ENCODE measurements at regions not wholly inside any gene's neighbourhood (a gene's known extent, or its start where the extent isn't known, plus 50 kb on each side); places are given as distances from the start of the nearest gene placed in this dataset.

DNA sequence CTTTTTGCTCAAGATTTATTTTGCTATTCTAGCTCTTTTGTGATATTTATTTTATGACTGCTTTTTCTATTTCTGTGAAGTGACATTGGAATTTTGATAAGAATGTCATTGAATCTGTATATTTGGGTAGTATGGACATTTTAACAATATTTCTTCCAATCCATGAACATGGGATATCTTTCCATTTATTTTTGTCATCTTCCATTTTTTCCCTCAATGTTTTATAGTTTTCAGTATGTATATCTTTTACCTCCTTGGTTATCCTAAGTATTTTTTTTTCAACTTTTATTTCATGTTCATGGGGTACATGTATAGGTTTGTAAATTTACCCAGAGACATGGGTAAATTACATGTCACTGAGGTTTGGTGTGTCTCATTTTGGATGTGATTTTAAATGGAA lies 74.1 kb upstream of the PREP start (continued):
- TF ChIP-seq, protein P1, sequence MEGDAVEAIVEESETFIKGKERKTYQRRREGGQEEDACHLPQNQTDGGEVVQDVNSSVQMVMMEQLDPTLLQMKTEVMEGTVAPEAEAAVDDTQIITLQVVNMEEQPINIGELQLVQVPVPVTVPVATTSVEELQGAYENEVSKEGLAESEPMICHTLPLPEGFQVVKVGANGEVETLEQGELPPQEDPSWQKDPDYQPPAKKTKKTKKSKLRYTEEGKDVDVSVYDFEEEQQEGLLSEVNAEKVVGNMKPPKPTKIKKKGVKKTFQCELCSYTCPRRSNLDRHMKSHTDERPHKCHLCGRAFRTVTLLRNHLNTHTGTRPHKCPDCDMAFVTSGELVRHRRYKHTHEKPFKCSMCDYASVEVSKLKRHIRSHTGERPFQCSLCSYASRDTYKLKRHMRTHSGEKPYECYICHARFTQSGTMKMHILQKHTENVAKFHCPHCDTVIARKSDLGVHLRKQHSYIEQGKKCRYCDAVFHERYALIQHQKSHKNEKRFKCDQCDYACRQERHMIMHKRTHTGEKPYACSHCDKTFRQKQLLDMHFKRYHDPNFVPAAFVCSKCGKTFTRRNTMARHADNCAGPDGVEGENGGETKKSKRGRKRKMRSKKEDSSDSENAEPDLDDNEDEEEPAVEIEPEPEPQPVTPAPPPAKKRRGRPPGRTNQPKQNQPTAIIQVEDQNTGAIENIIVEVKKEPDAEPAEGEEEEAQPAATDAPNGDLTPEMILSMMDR (IDR thresholded peaks at IDR 0.05) = no peak
- TF ChIP-seq NRF1 (IDR thresholded peaks at IDR 0.05; ENCODE audit: low read depth, low read length) (no peak), SMC3 (IDR thresholded peaks at IDR 0.05; ENCODE audit: low read depth, low read length) (no peak), TAF1 (IDR thresholded peaks at IDR 0.05; ENCODE audit: borderline replicate concordance, low read depth, low read length) (no peak)

DNA sequence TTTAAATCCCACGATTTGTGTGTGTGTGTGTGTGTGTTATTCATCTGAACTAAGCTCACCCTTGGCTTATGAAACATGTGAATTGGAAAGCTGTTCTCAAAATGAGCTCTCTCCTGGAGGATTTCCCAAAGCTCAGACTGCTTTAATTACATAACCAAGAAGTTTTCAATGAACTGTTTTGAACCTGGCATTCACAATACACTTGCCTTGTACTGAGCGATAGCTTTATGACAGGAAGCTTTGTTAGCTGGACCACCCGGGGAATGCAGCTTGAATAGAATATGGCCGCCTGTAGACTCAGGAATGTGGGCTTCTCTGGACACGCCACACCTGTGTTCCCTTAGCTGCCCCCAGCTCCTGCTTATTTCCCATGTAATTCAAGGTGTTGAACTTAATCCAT lies 71.4 kb upstream of the PREP start:
- ChIA-PET POLR2A (no interaction called here), CTCF (interaction anchor here (0.7 to 1.1 kb wide), 4 partner anchors 10 to 513 kb away, joined by 3 to 5 read pairs (median 4); no protein-coding TSS in a partner anchor)
- H3K9me2 ChIP-seq = no peaks in the 10 kb centered on the region
- H4K20me1 ChIP-seq (ENCODE audit: insufficient read depth) = no peaks in the 10 kb centered on the region
- no peak overlapping the region for H2AFZ ChIP-seq (ENCODE audit: low read depth)
- TF ChIP-seq, protein P2, sequence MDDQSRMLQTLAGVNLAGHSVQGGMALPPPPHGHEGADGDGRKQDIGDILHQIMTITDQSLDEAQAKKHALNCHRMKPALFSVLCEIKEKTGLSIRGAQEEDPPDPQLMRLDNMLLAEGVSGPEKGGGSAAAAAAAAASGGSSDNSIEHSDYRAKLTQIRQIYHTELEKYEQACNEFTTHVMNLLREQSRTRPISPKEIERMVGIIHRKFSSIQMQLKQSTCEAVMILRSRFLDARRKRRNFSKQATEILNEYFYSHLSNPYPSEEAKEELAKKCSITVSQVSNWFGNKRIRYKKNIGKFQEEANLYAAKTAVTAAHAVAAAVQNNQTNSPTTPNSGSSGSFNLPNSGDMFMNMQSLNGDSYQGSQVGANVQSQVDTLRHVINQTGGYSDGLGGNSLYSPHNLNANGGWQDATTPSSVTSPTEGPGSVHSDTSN (IDR thresholded peaks at IDR 0.05) = no peak
- TF ChIP-seq MEF2A (IDR thresholded peaks at IDR 0.05; ENCODE audit: borderline replicate concordance, low read depth) (no peak), EZH2phosphoT487 (IDR thresholded peaks at IDR 0.05; ENCODE audit: borderline replicate concordance, low read depth) (no peak), SIN3A (IDR thresholded peaks at IDR 0.05; ENCODE audit: borderline replicate concordance, low read depth, low read length) (no peak), RCOR1 (IDR thresholded peaks at IDR 0.05; ENCODE audit: low read length) (no peak), CHD2 (IDR thresholded peaks at IDR 0.05; ENCODE audit: low read length, partially characterized antibody) (no peak), GABPA (IDR thresholded peaks at IDR 0.05; ENCODE audit: low read depth) (no peak), SMC3 (IDR thresholded peaks at IDR 0.05; ENCODE audit: low read depth, low read length) (no peak), NFIC (IDR thresholded peaks at IDR 0.05; ENCODE audit: borderline replicate concordance) (no peak), EP300 (IDR thresholded peaks at IDR 0.05; ENCODE audit: borderline replicate concordance in 1 of 2, low read depth in 1 of 2, low read length in 1 of 2) (no peak)
- TF ChIP-seq, protein P1 (IDR thresholded peaks at IDR 0.05) = no peak
- TF ChIP-seq, protein P3, sequence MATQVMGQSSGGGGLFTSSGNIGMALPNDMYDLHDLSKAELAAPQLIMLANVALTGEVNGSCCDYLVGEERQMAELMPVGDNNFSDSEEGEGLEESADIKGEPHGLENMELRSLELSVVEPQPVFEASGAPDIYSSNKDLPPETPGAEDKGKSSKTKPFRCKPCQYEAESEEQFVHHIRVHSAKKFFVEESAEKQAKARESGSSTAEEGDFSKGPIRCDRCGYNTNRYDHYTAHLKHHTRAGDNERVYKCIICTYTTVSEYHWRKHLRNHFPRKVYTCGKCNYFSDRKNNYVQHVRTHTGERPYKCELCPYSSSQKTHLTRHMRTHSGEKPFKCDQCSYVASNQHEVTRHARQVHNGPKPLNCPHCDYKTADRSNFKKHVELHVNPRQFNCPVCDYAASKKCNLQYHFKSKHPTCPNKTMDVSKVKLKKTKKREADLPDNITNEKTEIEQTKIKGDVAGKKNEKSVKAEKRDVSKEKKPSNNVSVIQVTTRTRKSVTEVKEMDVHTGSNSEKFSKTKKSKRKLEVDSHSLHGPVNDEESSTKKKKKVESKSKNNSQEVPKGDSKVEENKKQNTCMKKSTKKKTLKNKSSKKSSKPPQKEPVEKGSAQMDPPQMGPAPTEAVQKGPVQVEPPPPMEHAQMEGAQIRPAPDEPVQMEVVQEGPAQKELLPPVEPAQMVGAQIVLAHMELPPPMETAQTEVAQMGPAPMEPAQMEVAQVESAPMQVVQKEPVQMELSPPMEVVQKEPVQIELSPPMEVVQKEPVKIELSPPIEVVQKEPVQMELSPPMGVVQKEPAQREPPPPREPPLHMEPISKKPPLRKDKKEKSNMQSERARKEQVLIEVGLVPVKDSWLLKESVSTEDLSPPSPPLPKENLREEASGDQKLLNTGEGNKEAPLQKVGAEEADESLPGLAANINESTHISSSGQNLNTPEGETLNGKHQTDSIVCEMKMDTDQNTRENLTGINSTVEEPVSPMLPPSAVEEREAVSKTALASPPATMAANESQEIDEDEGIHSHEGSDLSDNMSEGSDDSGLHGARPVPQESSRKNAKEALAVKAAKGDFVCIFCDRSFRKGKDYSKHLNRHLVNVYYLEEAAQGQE (IDR thresholded peaks at IDR 0.05; ENCODE audit: low read depth, low read length) = no peak
- H3K79me2 ChIP-seq (ENCODE audit: insufficient read depth) = no peaks in the 10 kb centered on the region
- H3F3A ChIP-seq (replicated peaks; ENCODE audit: insufficient read depth) = no peaks in the 10 kb centered on the region
- WGBS (ENCODE audit: low lambda C conversion rate) = 55% methylated on average over 4 of the region's 5 CpGs
- no peaks in the 10 kb centered on the region for H3K4me1 ChIP-seq (ENCODE audit: control insufficient read depth in 1 of 2, insufficient read depth in 2 of 2, low read depth in 1 of 2, low read length in 1 of 2)
- no peak for DNase-seq
- no peak overlapping the region for H3K4me3 ChIP-seq (ENCODE audit: low read depth in 2 of 2, low read length in 1 of 2)
- H3K27me3 ChIP-seq (ENCODE audit: insufficient read depth) = no peaks in the 10 kb centered on the region
- H3K9me3 ChIP-seq = peaks cover 8% of the 10 kb centered on the region
- no peak overlapping the region for H3K4me2 ChIP-seq
- H3K9ac ChIP-seq = no peak overlapping the region
- peaks cover 0 to 3% of the 10 kb centered on the region in 2 experiments for H3K36me3 ChIP-seq (replicated peaks in 1 of 2; ENCODE audit: control insufficient read depth in 1 of 2, insufficient read depth in 2 of 2, low read length in 1 of 2)
- H3K27ac ChIP-seq (ENCODE audit: low read depth in 2 of 2, low read length in 1 of 2) = no peak overlapping the region
